Kidney epithelial cell (primary cell): ENCODE measurements at regions not wholly inside any gene's neighbourhood (a gene's known extent, or its start where the extent isn't known, plus 50 kb on each side); places are given as distances from the start of the nearest gene placed in this dataset.

Source experiments
- DNase-seq: peaks from one replicate; pipeline ENCODE4 v3.0.0-alpha.2; 2010; ENCODE audit warnings: low read depth
- H3K27me3 ChIP-seq: 2 replicates; pipeline ENCODE4 v1.6.0; 2011; ENCODE audit warnings: low read length; ENCODE audit not compliant: control insufficient read depth, insufficient read depth
- H3K36me3 ChIP-seq: 2 replicates; pipeline ENCODE4 v1.5.1; 2011; ENCODE audit warnings: low read length; ENCODE audit not compliant: control insufficient read depth, insufficient read depth
- H3K4me3 ChIP-seq: 2 replicates; pipeline ENCODE4 v1.5.1; 2011; ENCODE audit warnings: low read depth, mild to moderate bottlenecking, control low read depth, low read length
- TF ChIP-seq, protein P1 (sequence below): IDR thresholded peaks from 2 replicates; pipeline ENCODE4 v1.5.1; 2011; ENCODE audit warnings: mild to moderate bottlenecking, moderate library complexity, low read length, control low read depth, inconsistent platforms; ENCODE audit not compliant: insufficient read depth, poor library complexity, severe bottlenecking

DNA sequence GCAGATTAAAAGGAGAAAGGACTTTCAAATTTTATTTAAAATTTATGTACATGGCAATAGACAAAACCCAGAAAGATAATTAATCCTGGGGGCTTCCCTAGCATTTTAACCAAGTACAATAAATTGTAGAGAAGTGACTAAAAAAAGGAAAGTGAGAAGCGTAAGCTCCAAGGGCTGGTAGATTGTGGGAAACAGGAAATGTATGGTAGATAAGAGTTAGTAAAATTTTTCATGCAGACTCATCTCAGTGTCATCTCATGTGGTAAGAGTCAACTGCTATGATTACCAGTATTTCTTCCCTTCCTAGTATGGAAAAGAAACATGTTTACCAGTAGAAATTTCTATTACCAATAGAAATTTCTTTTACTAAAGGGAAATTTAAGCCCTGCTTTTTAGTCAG, 464.3 kb upstream of the AGTR1 start:
- Histone ChIP-seq H3K4me3 (no peak overlapping the region), H3K27me3 (no peaks in the 10 kb centered on the region), H3K36me3 (no peaks in the 10 kb centered on the region)
- TF ChIP-seq, protein P1, sequence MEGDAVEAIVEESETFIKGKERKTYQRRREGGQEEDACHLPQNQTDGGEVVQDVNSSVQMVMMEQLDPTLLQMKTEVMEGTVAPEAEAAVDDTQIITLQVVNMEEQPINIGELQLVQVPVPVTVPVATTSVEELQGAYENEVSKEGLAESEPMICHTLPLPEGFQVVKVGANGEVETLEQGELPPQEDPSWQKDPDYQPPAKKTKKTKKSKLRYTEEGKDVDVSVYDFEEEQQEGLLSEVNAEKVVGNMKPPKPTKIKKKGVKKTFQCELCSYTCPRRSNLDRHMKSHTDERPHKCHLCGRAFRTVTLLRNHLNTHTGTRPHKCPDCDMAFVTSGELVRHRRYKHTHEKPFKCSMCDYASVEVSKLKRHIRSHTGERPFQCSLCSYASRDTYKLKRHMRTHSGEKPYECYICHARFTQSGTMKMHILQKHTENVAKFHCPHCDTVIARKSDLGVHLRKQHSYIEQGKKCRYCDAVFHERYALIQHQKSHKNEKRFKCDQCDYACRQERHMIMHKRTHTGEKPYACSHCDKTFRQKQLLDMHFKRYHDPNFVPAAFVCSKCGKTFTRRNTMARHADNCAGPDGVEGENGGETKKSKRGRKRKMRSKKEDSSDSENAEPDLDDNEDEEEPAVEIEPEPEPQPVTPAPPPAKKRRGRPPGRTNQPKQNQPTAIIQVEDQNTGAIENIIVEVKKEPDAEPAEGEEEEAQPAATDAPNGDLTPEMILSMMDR: no peak
- no peak for DNase-seq

GRCh38 chr3:148234536-148234935, 463.2 kb upstream of the AGTR1 start:
- TF ChIP-seq, protein P1: no peak
- Histone ChIP-seq H3K36me3 (no peaks in the 10 kb centered on the region), H3K27me3 (no peaks in the 10 kb centered on the region), H3K4me3 (no peak overlapping the region)
- no peak for DNase-seq

- Histone ChIP-seq H3K4me3 (no peak overlapping the region), H3K27me3 (no peaks in the 10 kb centered on the region), H3K36me3 (no peaks in the 10 kb centered on the region)
- TF ChIP-seq, protein P1: no peak
- no peak for DNase-seq
Observed at GRCh38 chr3:148235566-148235965, 462.1 kb upstream of the AGTR1 start.

DNA sequence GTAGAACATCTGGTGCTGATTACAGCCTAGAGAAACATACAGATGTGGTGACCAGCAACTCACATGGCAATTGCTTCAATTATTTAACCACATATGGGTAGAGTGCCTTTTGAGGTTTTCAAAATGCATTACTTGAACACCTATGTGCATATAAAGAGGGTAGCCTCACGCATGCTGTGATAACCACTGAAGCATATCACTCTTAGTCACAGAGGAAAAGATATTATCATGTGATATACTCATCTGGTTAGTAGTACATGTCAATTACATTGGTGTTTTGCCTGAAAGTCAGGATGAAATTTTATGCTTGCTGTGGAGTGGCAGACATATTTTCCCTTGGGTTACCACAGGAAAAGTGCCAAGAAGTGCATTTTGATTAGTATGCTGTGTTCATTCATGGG, 459.3 kb upstream of the AGTR1 start:
- Histone ChIP-seq H3K4me3 (no peak overlapping the region), H3K27me3 (no peaks in the 10 kb centered on the region), H3K36me3 (no peaks in the 10 kb centered on the region)
- TF ChIP-seq, protein P1: no peak
- DNase-seq: no peak

GRCh38 chr3:148240351-148240750, 457.4 kb upstream of the AGTR1 start:
- H3K27me3 ChIP-seq: no peaks in the 10 kb centered on the region
- no peak overlapping the region for H3K4me3 ChIP-seq
- H3K36me3 ChIP-seq: no peaks in the 10 kb centered on the region
- TF ChIP-seq, protein P1: no peak
- no peak for DNase-seq

GRCh38 chr3:148243609-148244008, 454.1 kb upstream of the AGTR1 start:
- no peaks in the 10 kb centered on the region for H3K36me3 ChIP-seq
- no peak for DNase-seq
- H3K27me3 ChIP-seq: no peaks in the 10 kb centered on the region
- TF ChIP-seq, protein P1: no peak
- no peak overlapping the region for H3K4me3 ChIP-seq
